Ovary (tissue), 3 donors: ENCODE measurements at regions not wholly inside any gene's neighbourhood (a gene's known extent, or its start where the extent isn't known, plus 50 kb on each side); places are given as distances from the start of the nearest gene placed in this dataset.

Source experiments
- CTCF ChIP-seq, 3 donors: fragments of 450-650 bp in 2 of 3; fragments of 200-600 bp in 1 of 3; IDR thresholded peaks; one replicate each; pipeline versions ENCODE4 v1.5.1 to v1.8.0; 2016 to 2022; ENCODE audit warnings: antibody characterized with exemption in 3 of 3, mild to moderate bottlenecking in 1 of 3
- EP300 ChIP-seq: sonication (generic); formaldehyde crosslinking; IDR thresholded peaks from one replicate; pipeline ENCODE4 v1.6.1; 2017; ENCODE audit warnings: antibody characterized with exemption
- POLR2A ChIP-seq: fragments of 450-650 bp; IDR thresholded peaks from one replicate; pipeline ENCODE4 v1.6.1; 2017; ENCODE audit warnings: antibody characterized with exemption, mild to moderate bottlenecking, moderate library complexity
- donor health status: DM: no; HTN: no; CAD: no.

- TF ChIP-seq POLR2A (no peak), CTCF (IDR thresholded peaks at IDR 0.05) (no peak), EP300 (no peak)
These were observed 194.2 kb upstream of the MAGI2 start for GRCh38 chr7:79647711-79648110.
